ENCODE measurements at regions not wholly inside any gene's neighbourhood (a gene's known extent, or its start where the extent isn't known, plus 50 kb on each side); places are given as distances from the start of the nearest gene placed in this dataset.

DNA sequence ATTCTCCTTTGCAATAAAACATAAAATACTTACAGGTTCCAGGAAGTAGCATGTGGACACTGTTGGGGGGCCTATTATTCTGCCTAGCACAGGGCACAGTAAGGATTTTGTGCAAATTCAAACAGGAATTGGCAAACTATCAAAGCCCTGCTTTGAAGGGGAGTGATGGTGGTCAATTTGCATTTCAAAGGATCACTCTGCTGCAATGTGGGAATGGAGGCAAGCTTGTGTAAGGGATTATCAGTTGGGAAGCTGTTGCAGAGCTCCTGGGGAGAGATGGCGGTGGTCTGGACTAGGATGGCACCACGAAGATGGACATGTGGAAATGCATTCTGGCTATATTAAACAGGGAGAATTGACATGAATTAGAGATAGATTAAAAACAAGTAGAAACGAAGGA, 990.7 kb upstream of the RBFOX1 start:
- Histone ChIP-seq H2AFZ (ENCODE audit: control insufficient read depth, low read length) (no peak overlapping the region), H3K27me3 (ENCODE audit: control insufficient read depth, extremely low read depth, insufficient read depth, low read length) (no peaks in the 10 kb centered on the region), H3K36me3 (ENCODE audit: control insufficient read depth in 2 of 2, extremely low read depth in 1 of 2, insufficient read depth in 2 of 2, low read length in 2 of 2) (no peaks in the 10 kb centered on the region), H3K9ac (ENCODE audit: control insufficient read depth, extremely low read depth, insufficient read depth, low read length) (no peak overlapping the region), H3K79me2 (ENCODE audit: control insufficient read depth, insufficient read depth, low read length) (no peaks in the 10 kb centered on the region), H4K20me1 (ENCODE audit: control insufficient read depth, extremely low read depth, insufficient read depth, low read length) (no peaks in the 10 kb centered on the region), H3K9me1 (ENCODE audit: control insufficient read depth, extremely low read depth, insufficient read depth, low read length) (no peaks in the 10 kb centered on the region), H3K9me3 (ENCODE audit: control insufficient read depth, low read depth, low read length) (peaks cover 6% of the 10 kb centered on the region), H3K4me2 (ENCODE audit: control insufficient read depth, extremely low read depth, insufficient read depth, low read depth, low read length) (no peak overlapping the region), H3K27ac (ENCODE audit: control insufficient read depth, insufficient read depth, low read length) (no peak overlapping the region), H3K4me1 (ENCODE audit: control insufficient read depth, extremely low read depth, insufficient read depth, low read length) (no peaks in the 10 kb centered on the region), H3K4me3 (ENCODE audit: control insufficient read depth in 2 of 3, extremely low read depth in 1 of 3, insufficient read depth in 2 of 3, low read depth in 1 of 3, low read length in 3 of 3) (no peak overlapping the region)
- DNase-seq (ENCODE audit: low read depth, low spot score) (no peak), FAIRE-seq (no peak)
- dilution Hi-C loops (cut with MboI; ENCODE audit: extremely low pct_ligation_motif_present, low sequenced_read_pairs), result no loop called here
- TF ChIP-seq, protein P1, sequence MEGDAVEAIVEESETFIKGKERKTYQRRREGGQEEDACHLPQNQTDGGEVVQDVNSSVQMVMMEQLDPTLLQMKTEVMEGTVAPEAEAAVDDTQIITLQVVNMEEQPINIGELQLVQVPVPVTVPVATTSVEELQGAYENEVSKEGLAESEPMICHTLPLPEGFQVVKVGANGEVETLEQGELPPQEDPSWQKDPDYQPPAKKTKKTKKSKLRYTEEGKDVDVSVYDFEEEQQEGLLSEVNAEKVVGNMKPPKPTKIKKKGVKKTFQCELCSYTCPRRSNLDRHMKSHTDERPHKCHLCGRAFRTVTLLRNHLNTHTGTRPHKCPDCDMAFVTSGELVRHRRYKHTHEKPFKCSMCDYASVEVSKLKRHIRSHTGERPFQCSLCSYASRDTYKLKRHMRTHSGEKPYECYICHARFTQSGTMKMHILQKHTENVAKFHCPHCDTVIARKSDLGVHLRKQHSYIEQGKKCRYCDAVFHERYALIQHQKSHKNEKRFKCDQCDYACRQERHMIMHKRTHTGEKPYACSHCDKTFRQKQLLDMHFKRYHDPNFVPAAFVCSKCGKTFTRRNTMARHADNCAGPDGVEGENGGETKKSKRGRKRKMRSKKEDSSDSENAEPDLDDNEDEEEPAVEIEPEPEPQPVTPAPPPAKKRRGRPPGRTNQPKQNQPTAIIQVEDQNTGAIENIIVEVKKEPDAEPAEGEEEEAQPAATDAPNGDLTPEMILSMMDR (optimal IDR thresholded peaks at IDR 0.05 in 1 of 3, IDR thresholded peaks at IDR 0.05 in 1 of 3, conservative IDR thresholded peaks at IDR 0.05 in 1 of 3; ENCODE audit: extremely low read depth in 1 of 3, insufficient read depth in 2 of 3, low read length in 3 of 3), result no peak
- no peak for TF ChIP-seq EZH2 (IDR thresholded peaks at IDR 0.05; ENCODE audit: low read length)

DNA sequence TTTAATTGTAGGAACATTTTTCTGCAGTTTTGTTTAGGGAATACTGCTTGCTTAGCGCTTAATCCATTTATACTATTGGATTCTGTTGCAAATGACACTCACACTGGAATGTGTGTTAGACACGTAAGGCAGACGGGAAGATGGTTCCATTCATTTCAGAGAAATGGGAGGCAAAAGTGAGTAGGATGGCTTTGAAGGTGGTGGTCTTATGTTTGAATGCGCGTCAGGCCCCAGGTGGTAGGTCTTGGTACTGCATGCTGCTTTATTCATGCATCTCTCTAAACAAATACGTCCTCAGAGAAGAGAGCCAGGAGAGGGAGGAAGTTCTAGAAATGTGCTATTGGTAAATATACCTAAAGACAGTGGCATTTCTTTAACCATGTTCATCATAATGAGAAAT, 997.6 kb upstream of the RBFOX1 start:
- TF ChIP-seq, protein P1 (optimal IDR thresholded peaks at IDR 0.05 in 1 of 3, IDR thresholded peaks at IDR 0.05 in 1 of 3, conservative IDR thresholded peaks at IDR 0.05 in 1 of 3; ENCODE audit: extremely low read depth in 1 of 3, insufficient read depth in 2 of 3, low read length in 3 of 3), result peak in 2 of 3 experiments; percentile 30 to 43
- TF ChIP-seq EZH2 (IDR thresholded peaks at IDR 0.05; ENCODE audit: low read length), result no peak
- Histone ChIP-seq H3K4me3 (ENCODE audit: control insufficient read depth in 2 of 3, extremely low read depth in 1 of 3, insufficient read depth in 2 of 3, low read depth in 1 of 3, low read length in 3 of 3) (no peak overlapping the region), H3K79me2 (ENCODE audit: control insufficient read depth, insufficient read depth, low read length) (no peaks in the 10 kb centered on the region), H3K36me3 (ENCODE audit: control insufficient read depth in 2 of 2, extremely low read depth in 1 of 2, insufficient read depth in 2 of 2, low read length in 2 of 2) (no peaks in the 10 kb centered on the region), H3K9ac (ENCODE audit: control insufficient read depth, extremely low read depth, insufficient read depth, low read length) (no peak overlapping the region), H3K9me3 (ENCODE audit: control insufficient read depth, low read depth, low read length) (peaks cover 2% of the 10 kb centered on the region), H3K4me2 (ENCODE audit: control insufficient read depth, extremely low read depth, insufficient read depth, low read depth, low read length) (no peak overlapping the region), H3K27ac (ENCODE audit: control insufficient read depth, insufficient read depth, low read length) (no peak overlapping the region), H4K20me1 (ENCODE audit: control insufficient read depth, extremely low read depth, insufficient read depth, low read length) (no peaks in the 10 kb centered on the region), H2AFZ (ENCODE audit: control insufficient read depth, low read length) (no peak overlapping the region), H3K9me1 (ENCODE audit: control insufficient read depth, extremely low read depth, insufficient read depth, low read length) (no peaks in the 10 kb centered on the region), H3K27me3 (ENCODE audit: control insufficient read depth, extremely low read depth, insufficient read depth, low read length) (no peaks in the 10 kb centered on the region), H3K4me1 (ENCODE audit: control insufficient read depth, extremely low read depth, insufficient read depth, low read length) (no peaks in the 10 kb centered on the region)
- dilution Hi-C loops (cut with MboI; ENCODE audit: extremely low pct_ligation_motif_present, low sequenced_read_pairs), result no loop called here
- DNase-seq (ENCODE audit: low read depth, low spot score), result no peak
- FAIRE-seq, result no peak

Data from keratinocyte (primary cell).